HL-60 (cell line): ENCODE measurements at regions not wholly inside any gene's neighbourhood (a gene's known extent, or its start where the extent isn't known, plus 50 kb on each side); places are given as distances from the start of the nearest gene placed in this dataset.

Experiments
- CTCF ChIP-seq: IDR thresholded peaks from one replicate; pipeline ENCODE4 v1.5.1; 2011; ENCODE audit warnings: low read length, control low read depth, inconsistent platforms; ENCODE audit not compliant: insufficient read depth
- GABPA ChIP-seq: IDR thresholded peaks from 2 replicates; pipeline ENCODE4 v1.6.1; 2012; ENCODE audit warnings: low read depth
- POLR2AphosphoS5 ChIP-seq: IDR thresholded peaks from 2 replicates; pipeline ENCODE4 v1.6.1; 2012; ENCODE audit warnings: low read depth
- REST ChIP-seq: IDR thresholded peaks from 2 replicates; pipeline ENCODE4 v1.6.1; 2012; ENCODE audit warnings: low read depth; ENCODE audit not compliant: insufficient replicate concordance
- SPI1 ChIP-seq: IDR thresholded peaks from 2 replicates; pipeline ENCODE4 v1.6.1; 2012; ENCODE audit warnings: low read depth, mild to moderate bottlenecking, borderline replicate concordance

- TF ChIP-seq SPI1: no peak
- TF ChIP-seq CTCF: no peak
- no peak for TF ChIP-seq POLR2AphosphoS5
- TF ChIP-seq REST: no peak
- TF ChIP-seq GABPA: no peak
These were observed 105.9 kb downstream of the CPZ start for GRCh38 chr4:8698341-8699062.
